HG02763 (cell line): ENCODE measurements at regions not wholly inside any gene's neighbourhood (a gene's known extent, or its start where the extent isn't known, plus 50 kb on each side); places are given as distances from the start of the nearest gene placed in this dataset.
A peak's percentile ranks its signal among the peaks of the same experiment; 100 is the strongest.
"Not testable (repeated sequence)": the region's sequence is repeated elsewhere in the genome, so short reads cannot be mapped to it uniquely, and the experiment has no call there.

Source experiments
- ATAC-seq: cut with Tn5 transposase; IDR thresholded peaks from one replicate; pipeline ENCODE4 v1.9.1; 2021; ENCODE audit warnings: mild to moderate bottlenecking, moderate library complexity; ENCODE audit not compliant: unreplicated experiment

DNA sequence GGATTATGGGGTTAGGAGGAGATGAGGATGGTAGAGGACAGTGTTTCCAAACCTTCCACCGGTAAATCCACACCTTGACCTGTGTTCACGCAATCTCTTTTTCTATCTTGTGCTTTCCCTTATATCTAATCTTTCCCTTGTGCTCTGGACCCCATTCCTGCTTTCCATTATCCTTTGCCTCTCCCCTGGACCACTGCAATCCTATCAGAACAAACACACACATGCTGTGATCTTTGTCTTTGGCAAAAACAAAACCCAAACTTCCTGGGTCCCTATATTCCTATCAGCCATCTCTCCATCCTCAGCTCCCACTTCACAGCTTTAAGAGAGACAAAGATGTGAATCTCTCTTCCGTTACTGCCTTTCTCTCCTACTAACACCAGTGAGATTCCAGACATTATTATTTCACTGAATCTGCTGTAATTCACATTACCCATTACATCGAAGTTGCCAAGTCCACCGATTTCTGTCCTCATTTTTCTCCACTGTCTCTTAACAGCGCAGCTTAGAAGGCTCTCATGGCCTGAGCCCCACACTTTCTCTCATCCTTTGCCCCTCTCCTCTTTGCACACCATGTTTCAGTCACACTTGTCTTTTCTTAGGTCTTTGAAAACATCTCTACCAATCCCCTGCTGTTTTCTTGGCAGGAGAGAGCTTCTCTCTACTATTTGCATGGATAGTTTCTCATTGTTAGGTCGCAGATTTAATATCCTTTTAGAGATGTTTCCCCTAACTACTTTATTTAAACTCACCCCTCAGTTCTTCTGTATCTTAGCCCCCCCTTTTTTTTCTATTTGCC is 230.0 kb upstream of the B3GALT2 start:
- no peak for ATAC-seq

DNA sequence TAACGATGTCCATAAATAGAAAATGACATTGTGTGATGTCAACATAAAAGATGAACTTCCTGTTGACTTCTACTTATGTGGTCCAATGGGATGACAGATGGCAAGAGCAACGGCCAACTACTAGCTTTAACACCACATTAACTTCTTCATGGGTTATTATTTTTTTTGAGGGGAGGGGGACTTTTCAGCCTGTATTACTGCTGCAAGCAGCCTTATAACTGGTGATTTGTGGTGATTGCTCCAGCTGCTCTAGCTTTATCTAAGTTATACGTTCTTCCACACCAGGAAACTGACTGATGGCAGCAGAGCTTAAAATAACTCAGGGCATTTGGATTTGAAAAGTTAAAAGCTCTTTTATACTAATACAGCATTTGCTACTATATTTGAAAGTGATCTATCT is 228.8 kb upstream of the B3GALT2 start:
- ATAC-seq = no peak

- no peak for ATAC-seq
These were observed 227.0 kb upstream of the B3GALT2 start for GRCh38 chr1:193413376-193413775.

DNA sequence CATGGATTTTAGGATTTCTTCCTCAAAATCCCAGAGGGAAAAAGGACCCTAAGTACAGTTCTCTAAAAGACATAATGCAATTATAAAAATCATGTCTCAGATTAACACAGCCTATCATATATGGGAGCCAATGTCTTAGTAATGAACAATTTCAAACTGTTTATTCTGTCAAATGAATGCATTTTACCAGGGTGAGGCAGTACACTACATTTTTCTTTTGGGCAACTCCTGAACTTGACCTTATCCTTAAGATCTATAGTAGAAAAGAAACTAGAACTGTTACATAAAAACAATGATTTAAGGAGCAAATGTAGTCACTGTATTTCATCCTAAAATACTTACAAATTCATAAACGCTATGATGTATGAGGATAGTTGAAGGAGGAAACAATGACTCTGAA is 226.3 kb upstream of the B3GALT2 start:
- ATAC-seq = no peak

DNA sequence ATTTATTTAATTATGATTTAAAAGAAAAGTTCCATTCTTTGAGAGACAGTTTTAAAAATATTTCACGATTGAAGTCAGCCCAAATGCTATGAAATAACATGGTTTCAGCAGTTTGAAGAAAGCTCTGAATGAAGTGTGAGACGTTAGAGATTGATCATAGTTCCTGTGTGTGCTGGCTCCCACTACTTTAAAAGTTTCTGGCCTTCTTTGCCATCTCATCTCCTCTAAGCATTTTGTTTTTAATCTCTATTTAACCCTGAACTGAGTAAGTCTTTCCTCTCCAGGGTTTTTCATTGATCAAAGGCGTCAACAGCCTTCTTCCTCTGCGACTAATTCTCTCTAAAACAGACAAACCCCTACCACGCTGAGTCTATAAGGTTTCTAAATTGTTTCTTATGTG is 225.3 kb upstream of the B3GALT2 start:
- ATAC-seq = no peak

DNA sequence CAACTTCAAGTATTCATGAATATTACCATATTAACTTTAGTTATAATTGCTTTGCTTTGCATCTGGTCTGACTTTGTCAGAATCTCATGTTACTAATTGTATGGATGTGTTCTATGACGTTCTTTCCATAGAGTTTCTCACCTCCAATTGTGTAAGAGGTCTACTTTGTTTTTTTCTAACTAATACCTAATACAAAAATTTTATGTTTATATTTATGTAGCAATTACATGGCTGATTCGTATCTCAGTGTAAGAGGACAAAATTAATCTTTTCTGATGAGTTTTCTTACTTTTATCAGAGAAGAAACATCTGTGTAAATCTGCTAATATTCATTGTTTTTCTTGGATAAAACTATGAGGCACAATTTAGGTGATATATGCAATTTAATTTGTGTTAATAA is 224.8 kb upstream of the B3GALT2 start:
- ATAC-seq = no peak

DNA sequence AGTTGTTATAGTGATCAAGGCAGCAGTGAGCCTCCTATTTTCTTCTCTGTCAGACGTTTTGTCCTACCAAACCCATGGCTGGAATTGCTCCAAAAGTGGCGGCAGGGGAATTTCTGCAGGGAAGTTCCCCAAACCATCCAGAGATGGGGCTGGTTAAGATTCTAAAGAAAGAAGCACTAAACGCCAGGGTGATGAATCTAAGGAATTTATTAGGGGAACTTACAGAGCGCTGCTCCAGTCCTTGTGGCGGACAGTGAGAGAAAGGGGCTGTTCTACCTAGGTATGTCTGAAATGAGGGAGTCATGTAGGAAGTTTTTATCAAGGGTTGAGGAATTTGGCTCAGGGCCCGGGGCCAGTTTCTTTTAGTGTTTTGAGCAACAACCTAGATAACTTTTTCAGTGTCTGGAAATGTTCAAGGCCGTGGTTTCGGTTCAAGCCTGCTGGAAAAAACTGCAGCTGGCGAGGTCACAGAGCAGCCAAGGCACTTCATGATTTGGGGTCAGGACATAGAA is 222.4 kb upstream of the B3GALT2 start:
- no peak for ATAC-seq

GRCh38 chr1:193406901-193407300 is 220.5 kb upstream of the B3GALT2 start:
- ATAC-seq = peak; percentile 56

DNA sequence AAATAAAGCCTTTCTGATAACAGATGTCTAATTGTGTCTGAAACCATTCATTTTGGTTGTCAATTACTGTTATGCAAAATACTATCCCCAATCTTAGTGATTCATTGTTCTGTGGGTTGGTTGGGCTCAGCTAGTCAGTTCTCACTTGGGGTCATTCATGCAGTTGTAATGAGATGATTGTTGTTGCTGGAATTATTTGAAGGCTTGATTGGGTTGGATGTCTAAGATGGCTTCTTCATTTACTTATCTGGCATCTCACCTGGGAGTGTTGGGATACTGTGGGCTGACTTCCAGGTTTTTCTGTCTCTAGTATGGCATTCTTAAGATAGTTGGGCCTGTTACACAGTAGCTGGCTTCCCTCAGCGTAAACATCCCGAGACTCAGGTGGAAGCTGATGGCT is 217.8 kb upstream of the B3GALT2 start:
- ATAC-seq = no peak

DNA sequence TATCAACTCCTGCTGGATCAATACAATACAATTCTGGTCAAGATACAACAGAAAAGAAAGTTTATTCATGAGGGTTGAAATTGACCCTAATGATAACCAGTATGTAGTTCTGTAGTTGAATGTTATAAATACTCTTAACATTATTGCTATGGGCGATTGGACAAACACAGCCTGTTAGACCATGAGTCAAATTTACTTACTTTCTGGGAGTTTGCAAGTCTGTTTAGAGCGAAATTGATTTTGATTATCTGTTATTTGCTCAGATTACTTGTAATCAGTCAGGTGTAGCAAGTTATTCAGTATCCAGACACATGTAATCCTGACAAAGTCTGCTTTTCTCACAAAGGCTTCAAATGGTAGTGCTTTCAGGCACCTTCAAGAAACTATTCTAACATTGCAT is 216.6 kb upstream of the B3GALT2 start:
- no peak for ATAC-seq

DNA sequence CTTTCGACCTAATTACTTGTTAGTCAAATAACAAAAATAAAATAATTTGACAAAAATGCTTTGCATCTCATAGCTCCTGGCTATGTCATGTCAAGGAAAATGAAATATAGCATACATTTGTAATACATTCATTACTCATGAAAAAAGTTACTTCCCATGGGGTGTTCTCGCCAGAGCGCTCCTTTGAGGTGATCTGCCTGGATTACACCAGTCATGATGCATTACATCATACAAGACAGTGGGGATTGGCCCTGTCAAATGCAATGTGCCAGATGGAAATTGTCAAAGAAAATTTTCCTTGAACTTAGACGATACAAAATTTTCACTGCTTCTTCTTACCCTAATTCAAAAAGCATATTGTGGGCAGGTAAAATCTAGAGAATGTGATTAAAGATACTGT is 215.6 kb upstream of the B3GALT2 start:
- ATAC-seq = no peak

DNA sequence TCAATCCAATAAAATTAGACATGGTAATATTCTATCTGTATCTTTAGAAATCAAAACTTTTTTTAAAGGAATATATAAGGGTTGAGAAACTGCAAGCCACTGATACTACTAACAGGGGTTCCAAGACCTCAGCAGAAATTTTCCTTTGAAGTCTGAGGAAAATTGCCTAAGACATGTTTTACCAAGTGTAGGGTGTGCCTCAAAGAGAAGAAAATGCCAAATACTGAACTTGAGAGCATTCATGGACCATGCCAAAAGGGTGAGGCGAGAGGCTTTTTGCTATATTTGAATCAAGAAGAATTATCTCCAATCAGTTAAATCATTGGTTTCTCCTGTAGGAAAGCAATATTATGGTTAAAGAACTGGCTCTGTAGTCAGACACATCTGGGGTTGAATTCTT is 207.9 kb upstream of the B3GALT2 start:
- no peak for ATAC-seq

GRCh38 chr1:193392686-193393085 is 206.3 kb upstream of the B3GALT2 start:
- no peak for ATAC-seq

DNA sequence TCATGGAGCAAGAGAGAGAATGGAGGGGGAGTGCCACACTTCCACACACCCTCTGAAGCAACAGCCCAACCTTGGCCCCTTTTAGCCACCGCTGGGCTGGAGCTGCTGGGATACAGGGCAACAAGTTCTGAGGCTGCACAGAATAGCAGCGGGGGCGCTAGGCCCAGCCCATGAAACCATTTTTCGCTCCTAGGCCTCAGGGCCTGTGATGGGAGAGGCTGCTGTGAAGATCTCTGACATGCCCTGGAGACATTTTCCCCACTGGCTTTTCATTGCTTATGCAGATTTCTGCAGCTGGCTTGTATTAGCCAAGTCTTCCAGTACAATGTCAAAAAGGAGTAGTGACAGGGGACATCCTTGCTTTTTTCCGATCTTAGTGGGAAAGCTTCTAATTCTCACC is 202.3 kb upstream of the B3GALT2 start:
- no peak for ATAC-seq

- no peak for ATAC-seq
These were observed 201.8 kb upstream of the B3GALT2 start for GRCh38 chr1:193388165-193388564.

- no peak for ATAC-seq
These were observed 201.0 kb upstream of the B3GALT2 start for GRCh38 chr1:193387406-193387805.

DNA sequence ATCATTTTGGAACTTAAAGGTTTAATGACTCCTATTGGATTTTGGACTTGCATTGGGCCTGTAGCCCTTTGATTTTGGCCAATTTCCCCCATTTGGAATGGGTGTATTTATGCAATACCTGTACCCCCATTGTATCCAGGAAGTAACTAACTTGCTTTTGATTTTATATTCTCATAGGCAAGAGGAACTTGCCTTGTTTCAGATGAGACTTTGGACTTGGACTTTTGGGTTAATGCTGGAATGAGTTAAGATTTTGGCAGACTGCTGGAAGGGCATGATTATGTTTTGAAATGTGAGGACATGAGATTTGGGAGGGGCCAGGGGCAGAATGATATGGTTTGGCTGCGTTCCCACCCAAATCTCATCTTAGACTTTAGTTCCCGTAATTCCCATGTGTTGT is 192.0 kb upstream of the B3GALT2 start:
- ATAC-seq = not testable (repeated sequence)

- ATAC-seq = no peak
These were observed 191.1 kb upstream of the B3GALT2 start for GRCh38 chr1:193377472-193377871.

- ATAC-seq = no peak
These were observed 186.1 kb upstream of the B3GALT2 start for GRCh38 chr1:193372553-193372952.

DNA sequence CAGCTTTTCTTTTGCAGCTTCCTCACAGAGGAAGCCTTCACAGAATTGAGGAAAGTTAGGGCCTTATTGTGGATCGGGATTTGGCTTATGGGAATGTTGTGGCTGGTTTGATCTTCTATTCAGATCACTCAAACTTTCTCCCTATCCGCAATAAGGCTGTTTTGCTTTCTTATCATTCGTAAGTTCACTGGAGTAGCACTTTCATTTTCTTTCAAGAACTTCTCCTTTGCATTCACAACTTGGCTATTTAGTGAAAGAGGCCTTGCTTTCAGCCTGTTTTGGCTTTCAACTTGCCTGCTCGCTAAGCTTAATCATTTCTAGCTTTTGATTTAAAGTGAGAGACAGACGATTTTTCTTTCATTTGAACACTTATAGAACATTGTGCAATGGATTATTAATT is 181.9 kb upstream of the B3GALT2 start:
- ATAC-seq = peak; percentile 67

- no peak for ATAC-seq
These were observed 181.4 kb upstream of the B3GALT2 start for GRCh38 chr1:193367863-193368262.

DNA sequence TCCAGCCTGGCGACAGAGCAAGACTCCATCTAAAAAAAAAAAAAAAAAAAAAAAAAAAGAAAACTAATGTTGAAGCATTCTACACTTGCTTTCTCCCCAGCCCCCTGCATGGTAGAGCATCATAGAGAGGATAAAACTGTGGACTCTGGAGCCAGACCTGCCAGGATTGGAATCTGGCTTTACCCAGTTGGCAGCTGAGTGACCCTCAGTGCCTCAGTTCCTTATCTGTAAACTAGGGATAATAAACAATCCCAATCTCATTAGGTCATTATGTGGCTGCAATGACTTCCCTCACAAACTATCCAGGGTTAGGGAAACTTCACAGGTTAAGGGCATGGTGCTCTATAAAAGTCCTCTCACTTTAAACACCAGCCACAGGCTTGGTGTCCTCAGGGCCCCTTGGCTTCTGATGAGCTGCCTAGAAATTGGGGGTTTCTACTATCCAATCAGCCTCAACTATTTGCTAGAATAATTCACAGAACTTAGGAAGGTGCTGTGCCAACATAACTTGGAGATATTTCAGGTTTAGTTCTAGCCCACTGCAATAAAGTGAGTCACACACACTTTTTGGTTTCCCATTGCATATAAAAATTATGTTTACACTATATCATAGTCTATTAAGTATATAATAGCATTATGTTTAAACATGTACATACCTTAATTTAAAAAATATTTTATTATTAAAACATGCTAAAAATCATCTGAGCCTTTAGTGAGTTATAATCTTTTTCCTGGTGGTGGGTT is 180.5 kb upstream of the B3GALT2 start:
- ATAC-seq = no peak
